Stimulated activated CD4-positive, alpha-beta T cell treated with anti-CD3 and anti-CD28 coated beads, Interleukin-15, amount 100 ng/mL, for 48 hours (primary cell): ENCODE measurements at regions not wholly inside any gene's neighbourhood (a gene's known extent, or its start where the extent isn't known, plus 50 kb on each side); places are given as distances from the start of the nearest gene placed in this dataset.

Experiments
- DNase-seq, 2 donors: peaks; one replicate each; pipeline ENCODE4 v3.0.0-alpha.2; 2020; ENCODE audit warnings: low read depth in 2 of 2

DNA sequence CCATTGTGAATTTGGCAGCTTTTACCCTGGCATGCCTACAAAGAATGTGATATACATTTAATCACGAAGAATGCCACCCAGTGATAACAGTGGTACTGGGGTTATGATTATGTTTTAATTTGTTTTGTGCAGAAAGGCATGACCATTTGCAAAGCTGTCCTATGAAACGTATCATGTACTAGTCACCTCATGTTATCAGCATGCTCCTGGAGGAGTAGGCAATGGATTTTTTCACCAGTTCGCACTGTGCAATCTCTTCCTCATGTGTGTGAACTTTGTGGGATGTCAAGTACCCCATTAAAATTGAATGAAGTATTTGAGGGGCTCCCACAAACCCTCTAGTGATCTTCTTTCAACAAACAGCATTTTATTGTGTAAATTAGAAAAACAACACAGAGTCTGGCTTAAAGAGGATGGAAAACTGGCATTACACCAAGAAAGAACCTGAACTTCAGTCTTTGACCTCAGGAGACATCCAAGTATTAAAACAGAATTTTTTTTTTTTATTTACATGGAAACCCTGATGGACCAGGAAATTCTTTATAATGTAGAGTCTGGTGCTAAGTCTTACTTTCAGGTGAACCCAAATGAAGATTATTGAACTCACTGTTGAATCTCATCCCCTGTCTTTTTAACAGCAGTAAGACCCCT lies 200.6 kb upstream of the PGRMC2 start:
- DNase-seq: no peak

DNA sequence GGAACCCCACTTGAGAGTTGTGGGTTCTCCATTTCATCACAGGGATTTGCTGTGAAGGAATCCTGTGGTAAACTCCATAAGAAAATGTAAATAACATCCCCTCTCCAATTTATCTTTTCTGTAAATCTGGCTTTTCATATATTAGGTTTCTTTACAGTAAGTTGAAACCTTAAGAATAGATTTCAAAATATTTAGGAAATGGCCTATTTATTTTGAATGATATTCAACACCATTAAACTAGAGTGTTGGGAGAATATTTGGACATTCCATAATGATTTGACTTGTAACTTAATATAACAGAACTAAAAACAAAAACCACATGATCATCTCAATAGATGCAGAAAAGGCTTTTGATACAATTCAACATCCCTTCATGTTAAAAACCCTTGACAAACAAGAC lies 197.3 kb upstream of the PGRMC2 start:
- DNase-seq: no peak

DNA sequence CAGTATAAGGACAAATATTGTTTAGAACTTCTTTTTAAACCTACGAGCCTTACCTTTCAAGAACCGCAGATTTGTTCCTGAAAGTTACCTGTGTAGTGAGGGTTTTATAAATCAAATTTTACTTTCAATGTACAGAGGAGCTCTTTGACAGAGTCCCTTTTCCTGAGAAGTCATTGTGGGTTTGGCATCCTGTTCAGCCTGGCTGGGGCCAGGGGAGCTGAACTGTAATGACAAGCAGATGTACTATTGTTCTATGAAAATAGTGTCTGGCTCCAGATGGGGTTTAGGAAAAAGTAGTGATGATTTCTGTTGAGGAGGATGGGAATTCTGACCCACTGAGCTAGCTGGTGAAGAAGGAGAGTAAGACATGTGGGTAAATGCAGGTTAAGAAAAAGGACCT lies 196.2 kb upstream of the PGRMC2 start:
- DNase-seq: no peak

DNA sequence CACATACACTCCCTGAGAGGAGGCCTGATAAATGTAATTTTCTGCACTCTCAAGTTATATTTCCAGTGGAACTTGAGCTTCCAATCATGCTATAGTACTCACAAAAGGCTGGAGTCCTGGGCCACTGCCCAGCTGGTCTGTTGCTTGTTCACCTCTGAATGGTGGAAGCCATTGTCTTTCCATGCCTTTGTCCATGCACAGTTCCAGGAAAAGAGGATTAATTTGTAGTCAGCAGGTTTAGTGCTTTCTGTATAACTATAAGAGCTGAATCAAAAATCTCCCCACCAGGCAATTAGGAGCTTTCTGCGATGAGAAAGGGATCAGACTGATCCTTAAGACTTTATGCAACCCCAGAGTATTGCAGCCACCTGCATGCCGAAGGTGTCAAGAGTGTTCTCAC lies 195.4 kb upstream of the PGRMC2 start:
- no peak for DNase-seq

DNA sequence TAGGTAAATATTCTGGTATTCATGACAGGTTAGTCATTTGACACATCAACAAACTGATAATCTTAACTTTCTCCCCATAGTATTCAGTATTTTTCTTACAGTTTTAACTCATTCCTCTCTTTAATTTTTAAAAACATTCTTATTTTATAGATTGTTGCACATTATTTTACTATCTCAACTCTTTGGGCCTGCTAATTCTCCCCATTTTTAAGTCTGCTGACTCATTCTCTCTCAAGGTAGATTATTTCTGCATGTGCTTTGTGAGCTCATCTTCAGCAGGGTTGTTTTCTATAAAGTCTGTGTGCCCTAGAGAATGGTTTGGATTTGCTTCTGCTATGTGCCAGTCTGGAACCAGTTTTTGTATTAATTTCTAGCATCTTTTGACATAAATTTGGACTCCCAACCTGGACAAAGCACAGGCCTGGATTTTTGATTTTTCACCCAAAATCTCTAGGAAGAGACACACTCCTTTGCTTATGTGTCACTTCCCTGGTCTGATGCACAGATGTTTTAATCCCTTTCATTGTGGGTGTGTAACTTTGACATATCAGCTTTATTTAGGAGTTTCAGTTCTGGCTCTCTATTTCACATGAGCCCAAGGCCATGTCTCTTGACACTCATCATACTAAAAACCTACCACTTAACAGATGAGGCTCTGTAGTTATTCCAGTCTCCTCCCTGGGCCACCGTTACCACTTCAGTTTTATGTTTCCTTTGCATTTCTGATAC lies 194.3 kb upstream of the PGRMC2 start:
- no peak for DNase-seq

DNA sequence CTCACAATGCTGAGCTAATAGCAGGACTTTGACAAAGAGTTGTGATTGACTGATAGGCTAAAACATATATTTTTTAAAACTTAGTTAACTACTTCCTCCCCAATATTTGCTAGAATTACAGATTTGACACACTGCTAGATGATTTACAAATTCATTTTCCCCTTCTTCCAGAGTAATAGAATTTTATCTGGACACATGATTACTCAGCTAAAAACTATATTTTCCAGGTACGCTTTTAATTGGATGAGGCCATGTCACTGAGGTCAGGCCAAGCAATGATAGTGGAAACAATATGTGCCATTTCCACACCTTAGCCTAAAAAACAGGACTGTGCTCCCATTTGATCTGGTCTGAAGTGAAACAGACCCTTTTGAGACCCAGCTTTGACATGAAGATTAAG lies 193.3 kb upstream of the PGRMC2 start:
- DNase-seq: no peak

DNA sequence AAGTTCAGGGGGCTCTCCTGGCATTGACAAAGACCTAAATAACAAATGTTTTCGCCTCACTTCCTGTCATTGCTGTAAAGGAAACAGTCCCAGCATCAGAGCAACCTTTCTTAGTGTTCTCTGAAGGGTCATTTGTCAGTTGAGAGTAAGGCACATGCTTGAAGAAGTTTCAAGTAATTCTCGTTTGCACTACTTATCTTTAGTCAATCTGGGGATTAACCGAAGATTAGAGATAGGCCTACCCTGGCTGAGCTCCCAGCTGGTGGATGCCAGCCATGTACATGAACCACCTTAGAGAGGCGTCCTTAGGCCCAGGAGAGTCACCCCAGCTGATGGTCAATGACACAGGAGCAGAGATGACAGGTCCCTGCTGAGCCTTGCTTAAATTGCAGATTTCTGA lies 189.9 kb upstream of the PGRMC2 start:
- no peak for DNase-seq

GRCh38 chr4:128475597-128475996 lies 188.0 kb upstream of the PGRMC2 start:
- DNase-seq: no peak

DNA sequence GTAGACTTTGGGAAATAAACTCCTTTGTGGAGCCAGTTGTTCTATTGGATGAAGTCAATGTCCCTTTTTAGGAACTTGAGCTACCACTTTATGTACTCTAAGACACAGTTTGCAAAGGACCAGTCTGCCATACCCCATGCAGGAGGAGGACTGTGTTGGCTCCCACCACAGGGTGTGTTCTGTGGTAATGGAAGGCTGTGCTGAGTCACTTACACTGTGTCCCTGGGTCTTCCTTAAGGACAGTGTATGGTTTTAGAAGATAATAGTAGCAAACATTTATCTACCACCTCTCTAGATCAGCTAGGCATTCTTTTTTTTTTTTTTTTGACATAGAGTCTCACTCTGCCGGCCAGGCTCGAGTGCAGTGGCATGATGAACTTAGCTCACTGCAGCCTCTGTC lies 184.0 kb upstream of the PGRMC2 start:
- no peak for DNase-seq

GRCh38 chr4:128470492-128471053 lies 183.0 kb upstream of the PGRMC2 start:
- DNase-seq: no peak

DNA sequence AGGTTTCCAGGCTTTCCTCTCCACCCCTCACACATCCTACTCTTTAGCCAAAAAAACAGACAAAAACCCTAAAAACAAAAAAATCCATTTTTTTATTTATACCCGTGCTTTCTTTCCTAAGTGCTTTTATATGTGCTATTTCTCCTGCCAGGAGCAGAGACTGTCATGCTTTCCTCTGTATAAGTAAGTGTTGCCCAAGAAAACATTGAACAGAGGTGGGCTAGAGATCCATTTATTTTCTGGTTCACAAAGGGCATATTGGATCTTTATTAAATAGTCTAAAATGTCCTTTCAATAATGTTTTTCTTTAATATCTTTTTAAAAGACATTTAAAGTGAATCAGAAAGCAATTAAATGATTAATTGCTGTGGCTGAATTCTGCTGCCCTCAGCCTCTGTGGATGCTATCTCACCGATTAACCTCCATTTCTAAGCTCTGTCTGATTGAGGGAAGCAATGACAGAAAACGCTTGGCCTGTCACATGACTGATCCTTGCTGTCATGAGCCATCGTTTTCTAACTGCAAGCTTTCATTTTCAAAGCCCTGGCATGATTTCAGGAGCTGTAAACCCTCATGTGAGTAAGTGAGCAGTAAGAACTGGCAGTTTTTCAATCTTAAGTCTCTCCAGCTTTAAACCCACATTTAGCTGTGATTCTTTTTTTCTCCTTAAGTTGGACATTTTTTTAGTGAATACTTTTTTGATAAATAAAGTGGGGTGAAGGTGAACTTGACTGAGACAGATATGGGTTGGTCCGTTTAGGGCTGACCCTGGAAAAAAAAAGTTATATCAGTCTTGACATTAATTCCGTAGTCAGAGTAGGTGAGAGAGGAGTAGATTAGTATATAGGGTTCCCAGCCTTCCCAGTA lies 180.7 kb upstream of the PGRMC2 start:
- DNase-seq: no peak

- no peak for DNase-seq
Measured at GRCh38 chr4:128465523-128465922, 177.9 kb upstream of the PGRMC2 start.

- DNase-seq: no peak
Measured at GRCh38 chr4:128463006-128463405, 175.4 kb upstream of the PGRMC2 start.

- DNase-seq: no peak
Measured at GRCh38 chr4:128462103-128462783, 174.6 kb upstream of the PGRMC2 start.

GRCh38 chr4:128461291-128462102 lies 173.9 kb upstream of the PGRMC2 start:
- DNase-seq: no peak

GRCh38 chr4:128459547-128459946 lies 171.9 kb upstream of the PGRMC2 start:
- DNase-seq: no peak

- DNase-seq: no peak
Measured at GRCh38 chr4:128458816-128459215, 171.2 kb upstream of the PGRMC2 start.

DNA sequence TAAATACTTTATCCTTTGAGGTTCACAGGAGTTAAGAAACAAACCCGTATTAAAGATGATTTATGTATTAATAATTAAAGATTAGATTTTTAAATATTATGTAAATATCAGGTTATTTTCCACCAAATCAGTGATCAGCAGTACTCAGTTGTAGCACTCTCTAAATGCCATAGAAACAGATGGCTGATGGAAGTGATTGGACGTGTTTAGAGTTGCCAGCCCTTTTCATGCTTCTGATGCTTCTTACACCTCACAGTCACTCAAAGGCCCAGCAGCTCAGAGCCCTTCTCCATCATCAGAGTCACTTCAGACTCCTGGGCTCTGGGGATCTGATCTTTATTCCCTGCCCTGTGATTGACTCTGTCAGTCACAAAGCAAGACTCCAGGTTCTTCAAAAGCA lies 170.1 kb upstream of the PGRMC2 start:
- no peak for DNase-seq

DNA sequence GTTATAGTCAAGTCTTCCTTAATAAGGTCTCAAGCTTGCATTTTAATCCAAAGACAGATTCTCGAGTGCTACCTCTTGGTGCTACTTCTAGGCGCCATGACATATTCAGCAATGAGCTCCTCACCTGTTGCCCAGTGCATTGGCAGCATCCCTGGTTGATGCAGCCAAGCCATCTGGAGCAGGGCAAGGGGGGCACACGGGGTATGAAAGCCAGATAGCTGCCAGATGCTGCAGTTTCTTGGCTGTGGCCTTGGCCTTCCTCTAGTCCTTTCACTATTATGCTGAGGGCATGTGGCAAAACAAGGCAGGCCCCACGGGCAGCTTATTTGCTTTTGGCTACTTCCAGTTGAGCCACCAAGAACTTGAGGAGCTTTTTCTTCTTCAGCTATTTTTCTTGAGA lies 168.6 kb upstream of the PGRMC2 start:
- DNase-seq: no peak

DNA sequence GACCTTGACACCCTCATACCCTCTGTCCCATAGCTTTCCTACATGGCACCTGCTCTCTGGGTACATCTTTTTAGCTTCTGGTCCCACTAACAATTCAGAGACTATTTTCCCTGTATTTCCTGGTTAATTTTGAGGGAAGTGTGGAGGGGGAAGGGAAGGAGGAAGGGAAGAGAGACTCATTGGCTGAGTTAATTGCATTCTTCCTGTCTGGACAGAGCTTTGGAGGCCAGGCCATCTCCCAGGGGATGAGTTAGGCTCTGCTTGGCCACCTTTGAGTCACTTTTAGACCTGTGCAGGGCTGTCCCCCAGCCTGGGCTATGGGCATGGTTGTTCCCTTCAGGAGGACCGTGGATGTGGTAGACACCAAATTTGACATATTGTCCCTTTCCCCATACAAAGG lies 167.9 kb upstream of the PGRMC2 start:
- DNase-seq: no peak

- no peak for DNase-seq
Measured at GRCh38 chr4:128454881-128455280, 167.3 kb upstream of the PGRMC2 start.
